GM19351 (cell line): ENCODE measurements at regions not wholly inside any gene's neighbourhood (a gene's known extent, or its start where the extent isn't known, plus 50 kb on each side); places are given as distances from the start of the nearest gene placed in this dataset.

Experiments
- ATAC-seq: cut with Tn5 transposase; IDR thresholded peaks from one replicate; pipeline ENCODE4 v1.9.1; 2021; ENCODE audit warnings: mild to moderate bottlenecking, moderate library complexity; ENCODE audit not compliant: unreplicated experiment

DNA sequence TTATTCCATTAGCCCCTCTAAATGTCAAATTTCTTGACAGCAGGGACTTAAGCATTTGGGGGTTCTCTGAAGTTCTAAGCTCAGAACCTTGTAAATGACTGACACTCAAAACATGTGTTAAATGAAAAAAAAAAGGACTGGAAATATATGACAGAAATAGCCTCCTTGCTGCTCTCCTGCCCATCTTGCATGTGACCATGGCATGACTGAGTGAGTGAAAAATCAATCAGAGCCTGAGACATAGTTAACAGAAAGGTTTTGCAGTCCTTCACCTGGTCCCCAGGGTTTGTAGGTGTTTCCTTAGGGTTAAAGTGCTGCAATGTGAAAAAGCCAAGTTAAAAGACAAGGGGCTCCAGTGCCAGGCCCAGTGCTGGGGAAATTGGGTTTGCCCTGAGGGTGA is 168.1 kb downstream of the ZBTB18 start:
- no peak for ATAC-seq

DNA sequence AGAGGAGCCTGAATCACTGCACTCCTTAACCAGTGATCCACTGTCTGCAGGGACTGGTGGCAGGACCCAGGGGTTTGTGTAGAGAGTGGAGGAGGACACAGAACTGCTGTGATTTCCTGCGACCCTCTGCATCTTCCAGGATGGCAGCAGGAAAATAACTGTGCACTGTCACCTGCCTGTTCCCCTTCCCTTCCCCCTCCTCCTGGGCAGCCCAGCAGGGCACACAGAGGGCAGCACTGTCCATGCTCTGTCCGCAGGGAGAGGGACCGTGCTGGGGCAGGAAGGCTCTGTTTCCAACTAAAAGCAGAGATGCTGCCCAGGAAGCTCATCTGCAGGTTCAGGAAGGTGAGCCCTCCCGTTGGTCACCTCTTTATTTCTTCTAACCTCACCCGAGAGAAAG is 168.7 kb downstream of the ZBTB18 start:
- no peak for ATAC-seq

DNA sequence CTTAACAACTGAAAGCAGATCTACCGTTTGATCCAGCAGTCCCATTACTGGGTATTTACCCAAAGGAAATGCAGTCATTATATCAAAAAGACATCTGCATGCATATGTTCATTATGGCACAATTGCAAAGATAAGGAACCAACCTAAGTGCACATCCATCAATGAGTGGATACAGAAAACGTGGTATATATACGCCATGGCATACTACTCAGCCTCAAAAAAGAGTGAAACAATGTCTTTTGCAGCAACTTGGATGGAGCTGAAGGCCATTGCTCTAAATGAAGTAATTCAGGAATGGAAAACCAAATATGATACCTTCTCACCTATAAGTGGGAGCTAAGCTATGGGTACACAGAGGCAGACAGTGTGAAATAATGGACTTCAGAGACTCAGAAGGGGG is 169.3 kb downstream of the ZBTB18 start:
- no peak for ATAC-seq

DNA sequence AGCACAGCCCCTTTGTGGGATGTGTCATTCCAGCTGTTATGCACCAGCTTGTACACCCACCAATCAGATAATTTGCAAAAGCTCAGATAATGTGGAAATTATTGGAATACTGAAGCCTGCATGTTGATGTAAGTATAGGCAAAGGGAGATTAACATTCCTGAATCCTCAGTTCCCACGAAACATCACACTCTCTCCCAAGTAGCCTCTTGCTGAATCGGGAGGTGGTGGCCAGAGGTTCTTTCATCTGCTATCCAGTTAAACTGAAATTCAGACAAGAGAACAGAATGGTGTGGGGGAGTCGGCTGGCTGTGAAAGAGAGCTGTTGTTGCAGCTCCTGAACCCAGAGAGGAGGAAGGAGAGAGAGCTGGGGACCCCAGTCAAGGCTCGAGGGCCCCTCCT is 170.9 kb downstream of the ZBTB18 start:
- no peak for ATAC-seq

DNA sequence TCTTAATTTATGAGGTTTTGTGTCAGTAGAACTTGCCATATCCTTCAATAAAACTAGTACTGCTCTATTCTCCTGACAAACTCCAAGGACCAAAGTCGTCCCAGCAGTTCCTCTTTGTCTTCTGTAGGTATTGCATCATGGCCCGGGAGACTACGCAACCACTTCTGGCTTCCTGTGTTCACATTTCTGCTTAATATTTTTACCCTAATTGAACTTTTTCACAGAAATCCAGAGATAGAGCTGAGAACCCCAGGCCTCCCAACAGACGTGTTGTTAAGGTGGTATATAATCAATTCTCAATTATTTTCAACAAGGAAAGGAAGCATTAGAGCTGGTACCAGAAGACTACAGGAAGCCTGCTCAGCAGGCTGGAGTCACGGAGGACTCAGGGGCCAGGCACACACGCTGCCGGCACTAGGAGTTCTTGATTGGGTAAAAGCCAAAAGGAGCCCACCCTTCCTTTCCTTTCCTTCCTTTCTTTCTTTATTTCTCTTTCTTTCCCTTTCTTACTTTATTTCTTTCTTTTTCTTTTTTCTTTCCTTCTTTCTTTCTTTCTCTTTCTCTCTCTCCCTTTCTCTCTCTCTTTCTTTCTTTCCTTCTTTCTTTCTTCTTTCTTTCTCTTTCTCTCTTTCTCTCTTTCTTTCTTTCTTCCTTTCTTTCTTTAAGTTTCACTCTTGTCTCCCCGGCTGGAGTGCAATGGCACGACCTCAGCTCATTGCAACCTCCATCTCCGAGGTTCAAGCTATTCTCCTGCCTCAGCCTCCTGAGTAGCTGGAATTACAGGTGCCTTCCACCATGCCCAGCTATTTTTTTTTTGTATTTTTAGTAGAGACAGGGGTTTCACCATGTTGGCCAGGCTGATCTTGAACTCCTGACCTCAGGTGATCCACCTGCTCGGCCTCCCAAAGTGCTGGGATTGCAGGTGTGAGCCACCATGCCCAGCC is 173.7 kb downstream of the ZBTB18 start:
- no peak for ATAC-seq

DNA sequence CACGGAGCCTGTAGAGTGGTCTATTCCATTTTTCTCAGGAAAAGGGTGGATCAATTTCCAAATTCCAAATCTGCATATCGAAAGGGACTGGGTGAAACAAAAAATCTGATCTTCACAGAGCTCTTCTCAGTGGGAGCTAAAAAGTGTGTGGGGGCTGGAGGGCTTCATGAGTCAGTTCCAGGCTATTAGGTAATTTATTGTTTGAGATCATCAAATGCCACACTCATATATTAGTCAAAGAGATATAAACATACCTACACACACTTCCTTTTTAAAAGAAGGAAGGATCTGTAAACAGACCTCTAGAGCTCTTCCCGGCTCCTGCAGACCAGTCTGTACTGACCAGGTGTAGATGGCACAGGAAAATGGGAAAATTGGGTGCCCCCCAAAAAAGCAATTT is 175.4 kb downstream of the ZBTB18 start:
- no peak for ATAC-seq

DNA sequence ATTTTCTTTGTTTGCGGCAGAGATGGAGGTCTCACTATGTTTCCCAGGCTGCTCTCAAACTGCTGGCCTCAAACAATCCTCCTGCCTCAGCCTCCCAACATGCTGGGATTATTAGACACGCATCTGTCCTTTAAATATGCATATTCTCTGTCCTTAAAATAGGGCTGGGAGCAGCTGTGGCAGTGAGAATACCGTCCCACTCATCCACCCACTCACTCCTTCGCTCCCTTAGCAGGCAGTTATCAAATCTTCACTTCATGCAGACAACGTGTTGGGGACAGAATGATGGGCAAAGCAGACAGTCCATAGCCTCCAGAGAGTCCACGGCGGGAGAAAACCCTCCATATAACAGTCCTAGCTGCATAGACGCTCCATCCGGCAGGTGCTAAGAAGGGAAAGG is 179.4 kb downstream of the ZBTB18 start:
- ATAC-seq: no peak

DNA sequence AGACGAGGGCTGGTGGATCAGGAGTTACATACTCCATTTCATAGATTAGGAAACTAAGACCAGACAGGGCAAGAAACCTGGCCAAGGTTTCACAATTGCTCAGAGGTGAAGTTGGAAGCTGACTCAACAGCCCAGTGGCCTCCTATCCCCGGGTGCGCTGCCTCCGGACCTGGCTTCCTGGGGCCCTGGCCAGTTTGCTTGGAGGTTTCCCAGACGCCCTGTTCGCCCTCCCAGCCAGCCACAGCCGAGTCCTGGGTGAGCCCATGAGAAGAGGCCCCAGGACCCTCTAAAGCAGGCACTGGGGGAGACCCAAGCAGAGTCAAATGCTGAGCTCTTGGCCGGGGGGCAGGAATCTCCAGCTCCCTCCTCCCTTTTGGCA is 180.1 kb downstream of the ZBTB18 start:
- no peak for ATAC-seq

DNA sequence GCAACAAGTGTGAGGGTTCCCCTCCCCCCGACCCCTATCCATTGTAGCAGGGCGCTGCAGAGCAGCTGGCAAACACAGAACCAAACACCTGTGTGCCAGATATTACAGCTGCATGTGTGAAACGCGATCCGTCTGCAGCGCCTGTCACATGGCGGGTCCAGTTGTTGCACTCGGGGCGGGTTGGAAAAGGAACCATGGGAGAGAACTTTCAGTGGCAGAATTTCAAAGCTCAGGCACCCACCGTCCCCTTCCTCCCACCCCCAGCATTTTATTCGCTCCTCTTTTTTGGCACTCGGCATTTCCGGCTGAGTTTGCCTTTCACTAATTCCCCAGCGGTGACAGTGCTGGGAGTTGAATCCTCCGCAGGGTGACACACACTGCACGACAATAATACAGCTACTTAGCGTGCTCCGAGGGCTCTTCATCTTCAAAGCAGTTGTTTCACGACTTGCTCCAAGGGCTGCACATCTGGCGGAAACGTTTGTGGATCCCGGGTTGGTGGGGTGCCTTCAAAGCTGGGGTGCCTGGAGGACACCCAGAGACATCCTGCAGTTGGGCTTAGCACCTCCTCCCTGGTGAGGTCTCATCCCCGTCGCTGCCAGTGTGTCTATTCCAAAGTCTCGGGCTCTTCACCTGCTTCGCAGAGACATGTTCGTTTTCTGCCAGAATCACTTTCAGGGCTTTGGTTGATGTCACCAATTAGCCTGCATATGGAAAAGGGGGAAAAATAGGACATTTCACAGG is 180.7 kb downstream of the ZBTB18 start:
- no peak for ATAC-seq

DNA sequence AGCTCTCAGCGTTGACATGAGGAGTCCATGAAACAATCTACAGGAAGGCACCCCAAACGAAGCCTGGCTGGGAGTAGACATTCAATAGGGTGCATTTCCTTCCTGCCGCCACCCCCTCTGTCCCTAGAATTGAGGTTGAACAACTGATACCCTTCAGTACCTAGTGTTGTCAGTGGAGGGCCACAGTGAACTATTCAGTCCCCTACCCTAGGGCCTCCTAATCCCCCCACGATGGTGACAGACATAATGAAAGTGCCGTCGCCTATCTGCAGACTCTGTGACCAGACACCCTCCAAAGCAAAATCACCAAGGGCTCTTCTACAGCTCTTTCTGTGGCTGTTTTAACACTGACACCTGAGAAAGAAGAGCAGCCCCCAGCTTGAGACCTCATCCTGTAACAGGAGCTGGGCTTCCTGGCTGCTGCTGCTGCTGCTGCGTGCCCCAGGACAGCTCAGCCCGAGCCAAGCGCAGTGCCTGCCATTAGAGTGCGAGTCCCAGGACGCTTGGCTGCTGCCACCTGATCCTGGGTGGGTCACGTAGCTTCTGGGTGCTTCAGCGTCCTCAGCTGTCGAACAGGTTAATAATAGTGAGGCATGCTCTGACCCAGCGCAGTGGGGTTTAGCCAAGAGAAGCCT is 183.0 kb downstream of the ZBTB18 start:
- ATAC-seq: no peak

DNA sequence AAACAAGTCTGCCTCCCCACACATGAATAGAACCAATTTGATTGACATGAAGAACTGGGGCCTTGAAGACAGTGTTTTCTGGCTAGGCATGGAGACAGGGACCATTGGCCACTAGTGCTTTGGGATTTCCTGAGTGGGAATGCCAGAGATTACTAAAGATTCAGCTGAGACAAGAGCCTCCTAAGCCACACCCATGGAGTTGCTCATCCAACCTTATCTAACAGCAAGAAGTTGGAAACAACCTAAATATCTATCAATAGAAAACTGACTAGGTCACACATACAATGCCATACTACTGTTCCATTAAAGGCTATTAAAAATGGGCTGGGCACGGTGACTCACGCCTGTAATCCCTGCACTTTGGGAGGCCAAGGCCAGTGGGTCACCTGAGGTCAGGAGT is 184.1 kb downstream of the ZBTB18 start:
- ATAC-seq: no peak

DNA sequence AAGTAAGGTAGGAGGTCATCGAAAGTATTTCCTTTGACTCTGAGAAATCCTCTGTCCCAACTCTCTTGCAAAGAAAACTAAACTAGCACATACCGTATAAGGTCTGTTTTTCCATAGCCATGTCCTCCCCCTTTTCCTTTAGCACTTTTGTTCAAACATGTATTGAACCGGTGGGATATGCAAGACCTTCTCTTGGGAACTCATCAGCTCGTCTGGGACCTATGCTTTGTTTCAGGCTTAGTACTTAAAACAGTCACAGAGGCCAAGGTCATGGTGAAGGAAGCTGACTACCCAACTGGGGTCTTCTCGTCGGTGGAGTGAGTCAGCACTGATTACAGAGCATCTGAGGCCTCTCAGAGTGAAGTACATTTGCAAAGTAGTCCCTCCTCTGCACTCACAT is 185.0 kb downstream of the ZBTB18 start:
- ATAC-seq: no peak

DNA sequence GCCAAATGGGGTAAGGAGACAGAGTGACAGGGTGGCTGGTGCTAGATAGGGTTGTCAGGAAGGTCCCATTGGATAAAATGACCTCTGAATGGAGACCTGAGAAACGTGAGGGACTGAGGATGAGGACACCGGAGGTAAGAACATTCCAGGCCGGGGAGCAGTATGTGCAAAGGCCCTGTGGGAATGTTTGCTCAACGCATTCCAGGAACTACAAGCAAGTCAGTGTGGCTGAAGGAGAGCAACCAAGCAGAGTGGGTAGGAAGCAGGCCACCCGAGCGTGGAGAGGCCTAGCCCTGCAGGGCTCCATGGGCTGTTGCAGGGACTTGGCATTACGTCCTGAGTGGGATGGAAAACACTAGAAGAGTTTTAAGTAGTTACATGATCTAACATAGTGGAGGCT is 185.6 kb downstream of the ZBTB18 start:
- ATAC-seq: no peak

DNA sequence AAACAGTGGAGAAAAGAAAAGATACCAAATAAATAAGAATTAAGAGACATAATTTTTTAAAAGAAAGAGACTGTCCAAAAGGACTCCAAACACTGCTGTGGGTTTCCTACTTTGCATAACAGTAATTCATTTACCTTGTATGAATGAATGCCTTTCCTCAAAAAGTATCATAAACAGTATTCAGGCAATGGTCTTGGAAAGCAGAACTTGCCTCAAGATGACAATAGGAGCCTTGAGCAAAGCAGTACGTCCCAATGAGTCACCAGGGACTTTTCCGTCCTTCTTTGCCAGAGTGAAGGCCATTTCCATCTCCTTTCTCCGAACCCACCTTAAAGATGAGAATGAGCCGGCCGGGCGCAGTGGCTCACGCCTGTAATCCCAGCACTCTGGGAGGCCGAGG is 186.4 kb downstream of the ZBTB18 start:
- ATAC-seq: no peak

DNA sequence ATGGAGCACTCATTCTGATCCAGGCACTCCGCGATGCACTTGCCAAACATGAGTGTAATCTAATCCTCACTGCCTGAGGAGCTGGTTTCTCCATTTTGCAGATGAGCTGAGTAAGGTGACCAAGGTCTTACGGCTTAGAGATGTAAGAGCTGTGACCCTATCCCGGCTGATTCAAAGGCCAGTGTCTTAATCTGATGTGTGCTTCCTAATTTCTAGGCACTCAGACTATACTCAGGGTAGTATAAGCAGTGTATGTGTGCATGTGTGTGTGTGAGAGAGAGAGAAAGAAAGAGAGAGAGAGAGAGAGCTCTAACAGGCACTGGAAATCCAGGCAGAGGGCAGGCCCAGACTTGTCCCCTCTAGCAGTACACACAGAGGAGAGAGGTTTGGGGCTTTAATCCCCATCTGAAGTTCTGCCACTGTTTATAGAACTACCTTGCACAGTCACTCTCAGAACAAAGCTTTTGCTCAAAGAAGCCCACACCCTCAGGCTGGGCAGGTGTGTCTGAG is 188.2 kb downstream of the ZBTB18 start:
- ATAC-seq: peak; percentile 51

DNA sequence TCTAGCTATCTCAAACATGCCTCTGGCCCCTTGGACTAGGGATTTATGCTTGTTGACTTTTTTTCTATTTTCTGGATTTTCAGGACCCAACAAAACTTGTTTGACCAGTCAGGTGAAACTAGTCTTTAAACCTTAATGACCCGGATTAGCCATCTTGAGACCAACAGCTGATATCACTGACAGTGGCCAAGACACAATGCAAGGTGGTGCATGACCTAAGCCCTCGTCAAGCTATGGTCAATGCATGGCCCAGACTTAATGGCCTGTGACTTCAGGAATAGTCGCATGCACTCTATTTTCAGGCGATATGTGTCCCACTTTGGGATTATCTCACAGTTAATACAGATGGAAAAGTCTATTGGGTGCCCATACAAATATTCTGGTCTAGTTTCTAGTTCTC is 190.4 kb downstream of the ZBTB18 start:
- ATAC-seq: no peak

DNA sequence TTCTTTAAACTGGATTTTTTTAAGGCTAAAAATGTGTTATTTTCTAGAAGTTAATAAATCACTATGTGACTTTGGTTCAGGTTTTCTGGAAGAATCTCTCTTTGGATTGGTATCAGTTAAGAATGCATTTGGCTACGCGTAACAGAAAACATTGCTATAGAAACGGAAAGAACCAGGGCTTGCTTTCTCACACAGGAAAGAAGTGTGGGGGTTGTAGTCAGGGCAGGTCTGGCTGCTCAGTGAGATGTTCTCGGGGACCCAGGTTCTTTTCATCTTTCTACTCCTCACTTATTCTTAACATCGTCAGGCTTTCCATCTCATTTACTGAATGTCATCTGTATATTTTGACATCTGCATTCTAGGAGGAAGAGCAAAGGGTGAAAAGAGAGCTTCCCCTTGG is 191.4 kb downstream of the ZBTB18 start:
- peak; percentile 57 for ATAC-seq

DNA sequence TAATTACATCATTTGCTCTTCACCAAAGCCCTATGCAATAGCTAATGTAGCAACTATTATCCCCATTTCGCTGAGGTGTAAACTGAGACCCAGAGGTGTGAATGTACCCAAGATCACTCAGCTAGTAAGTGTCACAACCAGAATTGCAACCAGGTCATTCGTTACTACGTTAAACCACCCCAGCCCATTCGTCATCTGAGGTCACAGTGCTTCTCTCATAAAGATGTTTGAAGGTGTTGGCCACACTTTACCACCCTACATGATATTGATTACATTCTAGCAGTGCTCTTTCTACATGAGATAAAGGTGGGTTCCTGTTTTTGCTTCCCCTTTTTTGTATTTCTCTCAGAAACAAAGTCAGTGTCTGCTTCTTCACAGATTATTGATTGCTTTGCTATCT is 195.3 kb downstream of the ZBTB18 start:
- no peak for ATAC-seq

DNA sequence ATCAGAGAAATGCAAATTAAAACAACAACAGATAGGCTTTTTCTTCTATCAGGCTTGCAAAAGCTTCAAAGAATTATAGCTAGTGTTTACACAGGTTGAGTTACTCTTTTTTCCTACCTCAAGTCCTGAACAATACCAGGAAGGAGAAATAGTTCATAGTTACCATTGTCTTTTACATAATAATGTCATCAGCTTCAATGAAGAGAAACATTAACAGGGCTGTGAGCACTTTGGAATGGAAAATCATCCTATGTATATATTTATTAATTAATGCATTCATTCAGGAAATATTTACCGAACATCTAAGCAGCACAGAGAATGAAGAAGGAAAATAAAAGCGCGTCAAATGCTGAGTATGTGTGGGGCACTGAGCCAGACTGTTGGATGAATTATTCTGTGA is 197.3 kb downstream of the ZBTB18 start:
- ATAC-seq: no peak

DNA sequence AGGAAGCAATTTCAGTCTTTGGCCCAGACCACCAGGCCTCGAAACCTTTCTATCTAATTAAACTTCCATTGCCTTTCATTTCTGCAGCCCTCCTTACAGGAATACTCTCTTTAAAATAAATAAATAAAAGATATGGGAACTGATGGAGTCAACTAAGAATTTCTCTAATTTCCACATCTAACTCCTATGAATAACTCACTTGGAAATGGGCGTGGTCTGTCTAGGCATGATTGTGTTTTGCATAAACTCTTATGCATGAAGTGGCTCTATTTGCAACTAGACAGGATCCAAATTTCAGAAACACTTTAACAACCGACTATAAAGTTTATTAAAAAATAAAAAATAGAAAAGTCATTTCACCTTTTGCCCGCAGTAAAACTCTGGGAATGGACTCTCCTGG is 199.5 kb downstream of the ADSS2 start:
- no peak for ATAC-seq

DNA sequence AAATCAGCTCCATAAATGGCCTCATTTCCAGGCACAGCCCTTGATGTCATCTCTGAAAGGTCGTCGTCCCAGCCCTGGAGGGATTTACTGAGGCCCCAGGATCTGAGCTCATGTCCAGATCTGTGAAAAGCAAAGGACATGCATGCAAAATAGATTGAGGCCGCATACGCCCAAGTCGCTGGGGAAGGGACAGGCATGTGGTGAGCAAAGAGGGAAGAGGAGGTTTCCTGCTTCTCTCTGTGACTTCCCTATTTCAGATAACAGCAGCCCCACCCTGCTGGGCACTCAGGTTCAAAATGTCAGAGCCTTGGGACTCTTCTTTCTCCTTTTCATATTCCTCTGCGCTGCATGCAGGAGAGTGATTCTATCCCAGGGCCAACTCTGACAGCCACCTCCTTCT is 197.2 kb downstream of the ADSS2 start:
- peak; percentile 59 for ATAC-seq
